Neural crest cell (in vitro differentiated cells): ENCODE measurements at regions not wholly inside any gene's neighbourhood (a gene's known extent, or its start where the extent isn't known, plus 50 kb on each side); places are given as distances from the start of the nearest gene placed in this dataset.
"Not testable (repeated sequence)": the region's sequence is repeated elsewhere in the genome, so short reads cannot be mapped to it uniquely, and the experiment has no call there.

ENCODE experiments used
- DNase-seq: peaks from one replicate; pipeline ENCODE4 v3.0.0; 2021; ENCODE audit warnings: low read depth, mixed read lengths, low spot score
- H3K27ac Mint-ChIP-seq: one replicate; pipeline ENCODE4 v1.8.0; 2021; ENCODE audit warnings: mild to moderate bottlenecking, mixed read lengths; ENCODE audit not compliant: unreplicated experiment
- H3K27me3 Mint-ChIP-seq: 2 replicates; pipeline ENCODE4 v1.8.0; 2021; ENCODE audit warnings: low read depth, mild to moderate bottlenecking, mixed read lengths
- H3K36me3 Mint-ChIP-seq: 2 replicates; pipeline ENCODE4 v1.8.0; 2021; ENCODE audit warnings: low read depth, mild to moderate bottlenecking, mixed read lengths
- H3K4me1 Mint-ChIP-seq: 2 replicates; pipeline ENCODE4 v1.8.0; 2021; ENCODE audit warnings: mixed read lengths
- H3K4me3 Mint-ChIP-seq: one replicate; pipeline ENCODE4 v1.8.0; 2021; ENCODE audit warnings: mild to moderate bottlenecking, mixed read lengths
- H3K9me3 Mint-ChIP-seq: 2 replicates; pipeline ENCODE4 v1.8.0; 2021; ENCODE audit warnings: mixed read lengths
- TF ChIP-seq, protein P1 (sequence below): fragments of 200-600 bp; sonication (generic); conservative IDR thresholded peaks from 2 replicates; pipeline ENCODE4 v1.5.0; 2021; ENCODE audit warnings: antibody characterized with exemption, mild to moderate bottlenecking

DNA sequence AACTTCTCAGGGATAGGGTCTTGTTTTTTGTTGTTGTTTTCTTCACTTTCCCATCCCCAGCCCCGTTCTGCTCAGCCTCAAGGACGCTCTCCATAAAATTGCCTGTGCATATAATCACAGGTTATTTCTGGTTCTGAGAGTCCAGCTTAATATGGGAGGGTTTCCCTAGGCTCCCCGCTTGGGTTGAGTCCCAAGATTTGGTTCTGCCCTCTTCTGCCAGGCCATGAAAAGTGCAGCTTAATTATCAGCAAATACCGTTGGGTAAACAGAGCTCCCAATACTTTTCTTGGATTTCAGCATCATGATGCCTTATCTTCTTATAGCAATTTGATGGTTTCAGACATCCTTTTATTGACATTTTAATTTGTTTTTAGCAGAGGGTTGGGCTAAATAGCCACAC lies 75.6 kb downstream of the GRIN2B start:
- no peak overlapping the region for H3K27ac Mint-ChIP-seq
- H3K27me3 Mint-ChIP-seq: no peaks in the 10 kb centered on the region
- TF ChIP-seq, protein P1, sequence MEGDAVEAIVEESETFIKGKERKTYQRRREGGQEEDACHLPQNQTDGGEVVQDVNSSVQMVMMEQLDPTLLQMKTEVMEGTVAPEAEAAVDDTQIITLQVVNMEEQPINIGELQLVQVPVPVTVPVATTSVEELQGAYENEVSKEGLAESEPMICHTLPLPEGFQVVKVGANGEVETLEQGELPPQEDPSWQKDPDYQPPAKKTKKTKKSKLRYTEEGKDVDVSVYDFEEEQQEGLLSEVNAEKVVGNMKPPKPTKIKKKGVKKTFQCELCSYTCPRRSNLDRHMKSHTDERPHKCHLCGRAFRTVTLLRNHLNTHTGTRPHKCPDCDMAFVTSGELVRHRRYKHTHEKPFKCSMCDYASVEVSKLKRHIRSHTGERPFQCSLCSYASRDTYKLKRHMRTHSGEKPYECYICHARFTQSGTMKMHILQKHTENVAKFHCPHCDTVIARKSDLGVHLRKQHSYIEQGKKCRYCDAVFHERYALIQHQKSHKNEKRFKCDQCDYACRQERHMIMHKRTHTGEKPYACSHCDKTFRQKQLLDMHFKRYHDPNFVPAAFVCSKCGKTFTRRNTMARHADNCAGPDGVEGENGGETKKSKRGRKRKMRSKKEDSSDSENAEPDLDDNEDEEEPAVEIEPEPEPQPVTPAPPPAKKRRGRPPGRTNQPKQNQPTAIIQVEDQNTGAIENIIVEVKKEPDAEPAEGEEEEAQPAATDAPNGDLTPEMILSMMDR: no peak
- DNase-seq: no peak
- peaks cover 6% of the 10 kb centered on the region for H3K9me3 Mint-ChIP-seq
- H3K36me3 Mint-ChIP-seq: peaks cover 2% of the 10 kb centered on the region
- H3K4me1 Mint-ChIP-seq: no peaks in the 10 kb centered on the region
- no peak overlapping the region for H3K4me3 Mint-ChIP-seq

DNA sequence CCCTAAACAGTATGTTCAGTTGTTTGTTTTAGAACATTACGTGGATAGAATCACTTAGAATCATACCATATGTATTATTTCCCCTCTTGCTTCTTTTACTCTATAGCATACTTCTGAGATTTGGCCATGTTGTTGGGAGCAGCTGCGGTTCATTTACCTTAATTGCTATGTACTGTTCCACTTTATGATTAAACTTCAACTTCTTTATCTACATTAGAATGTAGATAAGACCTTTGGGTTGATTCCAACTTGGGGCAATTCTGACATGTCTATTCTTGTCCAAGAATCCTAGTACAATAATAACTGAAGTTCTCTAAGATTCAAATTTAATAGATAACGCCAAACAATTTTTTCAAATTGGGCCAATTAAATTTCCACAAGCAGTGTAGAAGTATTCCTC lies 80.7 kb downstream of the GRIN2B start:
- Mint-ChIP-seq H3K4me1 (no peaks in the 10 kb centered on the region), H3K27me3 (no peaks in the 10 kb centered on the region), H3K9me3 (peaks cover 3% of the 10 kb centered on the region), H3K4me3 (no peak overlapping the region), H3K27ac (no peak overlapping the region), H3K36me3 (peaks cover 2% of the 10 kb centered on the region)
- DNase-seq: no peak
- TF ChIP-seq, protein P1: no peak

DNA sequence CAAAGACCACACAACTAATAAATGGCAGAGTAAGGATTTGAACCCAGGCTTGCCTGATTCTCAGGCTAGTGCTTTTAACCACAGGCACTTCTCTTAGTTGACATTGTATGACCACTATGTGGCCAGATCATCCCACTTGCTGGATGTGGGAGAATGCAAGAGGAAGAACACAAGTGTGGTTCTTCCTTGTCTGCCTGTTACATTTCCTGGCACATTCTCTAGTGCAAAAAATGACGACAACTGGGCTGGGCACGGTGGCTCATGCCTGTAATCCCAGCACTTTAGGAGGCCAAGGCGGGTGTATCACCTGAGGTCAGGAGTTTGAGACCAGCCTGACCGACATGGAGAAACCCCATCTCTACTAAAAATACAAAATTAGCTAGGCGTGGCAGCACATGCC lies 83.0 kb downstream of the GRIN2B start:
- not testable (repeated sequence) for H3K27me3 Mint-ChIP-seq, H3K36me3 Mint-ChIP-seq, H3K4me3 Mint-ChIP-seq, H3K9me3 Mint-ChIP-seq, H3K27ac Mint-ChIP-seq, H3K4me1 Mint-ChIP-seq, DNase-seq

DNA sequence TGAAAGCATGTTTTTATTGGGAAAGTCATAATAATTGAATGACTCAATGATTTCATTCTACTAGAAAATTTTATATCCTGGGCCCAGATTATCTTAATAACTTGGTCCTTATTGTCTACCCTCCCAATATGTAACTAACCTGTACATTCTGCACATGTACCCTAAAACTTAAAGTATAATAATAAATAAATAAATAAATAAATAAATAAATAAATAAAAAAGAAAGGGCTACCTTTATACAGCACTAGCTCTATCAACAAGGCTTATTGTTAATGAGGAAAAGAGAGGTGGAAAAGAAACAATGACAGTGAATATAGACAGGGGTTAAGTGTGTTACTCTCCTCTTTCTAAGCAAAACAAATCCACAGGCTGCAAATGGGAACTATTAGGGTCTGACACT lies 83.6 kb downstream of the GRIN2B start:
- H3K4me1 Mint-ChIP-seq: no peaks in the 10 kb centered on the region
- H3K27ac Mint-ChIP-seq: no peak overlapping the region
- no peak overlapping the region for H3K4me3 Mint-ChIP-seq
- no peak for DNase-seq
- H3K36me3 Mint-ChIP-seq: no peaks in the 10 kb centered on the region
- H3K9me3 Mint-ChIP-seq: no peaks in the 10 kb centered on the region
- TF ChIP-seq, protein P1: no peak
- H3K27me3 Mint-ChIP-seq: no peaks in the 10 kb centered on the region

DNA sequence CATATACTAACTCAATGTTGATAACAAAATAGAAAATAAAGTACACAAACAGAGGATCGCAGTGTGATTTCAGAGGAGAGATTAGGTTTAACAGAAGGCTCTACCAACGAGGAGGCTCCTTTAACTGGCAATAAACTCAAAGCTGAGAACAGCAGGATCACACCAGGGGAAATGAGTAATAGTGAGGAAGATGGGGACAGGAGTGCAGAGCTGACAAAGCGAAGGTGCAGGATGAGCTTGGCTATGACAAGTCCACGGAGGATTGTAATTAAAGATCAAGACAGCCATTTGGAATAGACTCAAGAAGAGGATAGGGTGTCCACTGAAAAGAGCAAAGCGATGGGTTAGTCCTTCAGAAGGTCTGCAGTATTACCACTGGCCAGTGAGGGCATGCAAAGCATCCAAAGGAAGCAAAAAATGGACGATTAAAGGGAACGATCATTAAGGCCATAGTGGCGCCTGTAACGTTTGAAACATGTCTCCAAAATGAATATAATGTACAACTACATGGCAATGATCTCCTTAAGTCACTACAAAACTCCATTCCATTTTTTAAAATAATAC lies 85.3 kb downstream of the GRIN2B start:
- Mint-ChIP-seq H3K4me3 (no peak overlapping the region), H3K27me3 (no peaks in the 10 kb centered on the region), H3K36me3 (no peaks in the 10 kb centered on the region), H3K9me3 (no peaks in the 10 kb centered on the region), H3K4me1 (peaks cover 2% of the 10 kb centered on the region), H3K27ac (no peak overlapping the region)
- TF ChIP-seq, protein P1: no peak
- DNase-seq: no peak

DNA sequence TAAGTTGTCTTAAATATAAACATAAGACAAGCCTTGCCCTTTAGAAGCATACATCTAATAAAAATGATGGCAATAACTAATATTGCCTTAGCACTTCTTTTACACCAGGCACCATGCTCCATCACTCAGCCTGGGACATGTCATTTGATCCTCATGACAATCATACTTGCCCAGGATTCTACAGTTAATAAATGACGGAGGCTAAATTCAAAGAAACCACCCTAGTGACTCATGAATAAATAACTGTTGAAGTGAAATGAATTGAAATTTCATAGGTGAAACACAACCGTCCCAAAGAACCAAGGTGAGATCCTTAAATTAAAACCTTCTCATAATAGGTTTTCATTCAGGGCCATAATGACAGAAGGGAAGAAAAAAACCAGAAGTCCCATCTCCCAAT lies 89.5 kb downstream of the GRIN2B start:
- TF ChIP-seq, protein P1: no peak

More for the DNA sequence above, 89.5 kb downstream of the GRIN2B start:
- no peak overlapping the region for H3K27ac Mint-ChIP-seq
- no peaks in the 10 kb centered on the region for H3K9me3 Mint-ChIP-seq
- no peaks in the 10 kb centered on the region for H3K27me3 Mint-ChIP-seq
- no peaks in the 10 kb centered on the region for H3K36me3 Mint-ChIP-seq
- peaks cover 10% of the 10 kb centered on the region for H3K4me1 Mint-ChIP-seq
- no peak overlapping the region for H3K4me3 Mint-ChIP-seq
- no peak for DNase-seq
